Hematopoietic multipotent progenitor cell treated with erythropoietin and hydrocortisone succinate and interleukin-3 and kit ligand, for 17 days (in vitro differentiated cells): ENCODE measurements at regions not wholly inside any gene's neighbourhood (a gene's known extent, or its start where the extent isn't known, plus 50 kb on each side); places are given as distances from the start of the nearest gene placed in this dataset.

Source experiments
- DNase-seq: peaks from one replicate; pipeline ENCODE4 v3.0.0-alpha.2; 2015; ENCODE audit warnings: low spot score

GRCh38 chrX:80098038-80098437, 83.5 kb downstream of the TBX22 start:
- no peak for DNase-seq

GRCh38 chrX:80120335-80120734, 105.8 kb downstream of the TBX22 start:
- DNase-seq: no peak

GRCh38 chrX:80138938-80139337, 124.4 kb downstream of the TBX22 start:
- no peak for DNase-seq

GRCh38 chrX:80139564-80139963, 125.0 kb downstream of the TBX22 start:
- DNase-seq: no peak

- no peak for DNase-seq
Measured at GRCh38 chrX:80170581-80170980, 156.0 kb downstream of the TBX22 start.

GRCh38 chrX:80173261-80173660, 158.7 kb downstream of the TBX22 start:
- no peak for DNase-seq

- no peak for DNase-seq
Measured at GRCh38 chrX:80174925-80175574, 160.5 kb downstream of the TBX22 start.

GRCh38 chrX:80181079-80181478, 166.5 kb downstream of the TBX22 start:
- no peak for DNase-seq

GRCh38 chrX:80184854-80185253, 170.3 kb downstream of the TBX22 start:
- no peak for DNase-seq

GRCh38 chrX:80206647-80207046, 192.1 kb downstream of the TBX22 start:
- DNase-seq: no peak

- no peak for DNase-seq
Measured at GRCh38 chrX:80207327-80207726, 192.8 kb downstream of the TBX22 start.

- no peak for DNase-seq
Measured at GRCh38 chrX:80216086-80216485, 201.5 kb downstream of the TBX22 start.

GRCh38 chrX:80223982-80224579, 196.2 kb upstream of the TENT5D start:
- no peak for DNase-seq

GRCh38 chrX:80229626-80230025, 190.6 kb upstream of the TENT5D start:
- no peak for DNase-seq

GRCh38 chrX:80237072-80237471, 183.2 kb upstream of the TENT5D start:
- DNase-seq: no peak

GRCh38 chrX:80246271-80246670, 174.0 kb upstream of the TENT5D start:
- no peak for DNase-seq

- DNase-seq: no peak
Measured at GRCh38 chrX:80266287-80266686, 154.0 kb upstream of the TENT5D start.

GRCh38 chrX:80266979-80267378, 153.3 kb upstream of the TENT5D start:
- no peak for DNase-seq

GRCh38 chrX:80267790-80268189, 152.5 kb upstream of the TENT5D start:
- no peak for DNase-seq

GRCh38 chrX:80282535-80282934, 137.7 kb upstream of the TENT5D start:
- DNase-seq: no peak

- no peak for DNase-seq
Measured at GRCh38 chrX:80285131-80285773, 135.0 kb upstream of the TENT5D start.

- DNase-seq: no peak
Measured at GRCh38 chrX:80290834-80291233, 129.4 kb upstream of the TENT5D start.

- DNase-seq: no peak
Measured at GRCh38 chrX:80293354-80293753, 126.9 kb upstream of the TENT5D start.

GRCh38 chrX:80306007-80306406, 114.2 kb upstream of the TENT5D start:
- no peak for DNase-seq
